ENCODE measurements at regions not wholly inside any gene's neighbourhood (a gene's known extent, or its start where the extent isn't known, plus 50 kb on each side); places are given as distances from the start of the nearest gene placed in this dataset.

- Histone ChIP-seq H3K9ac (ENCODE audit: low read depth in 1 of 2, low read length in 2 of 2) (no peak overlapping the region), H3K27me3 (ENCODE audit: control insufficient read depth in 1 of 2, insufficient read depth in 2 of 2, low read length in 2 of 2) (no peaks in the 10 kb centered on the region), H3K9me3 (ENCODE audit: control insufficient read depth in 1 of 2, low read length in 2 of 2) (no peaks in the 10 kb centered on the region), H3K4me1 (ENCODE audit: control insufficient read depth in 1 of 2, insufficient read depth in 2 of 2, low read length in 2 of 2) (no peaks in the 10 kb centered on the region), H3K4me3 (ENCODE audit: low read depth in 1 of 2, low read length in 2 of 2) (no peak overlapping the region), H3K36me3 (ENCODE audit: control insufficient read depth in 1 of 2, insufficient read depth in 2 of 2, low read length in 2 of 2) (no peaks in the 10 kb centered on the region), H3K27ac (ENCODE audit: low read depth, low read length) (no peak overlapping the region)
Observed at GRCh38 chr15:95556866-95557225, 773.7 kb upstream of the NR2F2 start.

- no peaks in the 10 kb centered on the region for H3K36me3 ChIP-seq (ENCODE audit: control insufficient read depth in 1 of 2, insufficient read depth in 2 of 2, low read length in 2 of 2)
- no peaks in the 10 kb centered on the region for H3K9me3 ChIP-seq (ENCODE audit: control insufficient read depth in 1 of 2, low read length in 2 of 2)
- H3K27me3 ChIP-seq (ENCODE audit: control insufficient read depth in 1 of 2, insufficient read depth in 2 of 2, low read length in 2 of 2) = no peaks in the 10 kb centered on the region
- no peak overlapping the region for H3K27ac ChIP-seq (ENCODE audit: low read depth, low read length)
- H3K4me3 ChIP-seq (ENCODE audit: low read depth in 1 of 2, low read length in 2 of 2) = no peak overlapping the region
- H3K4me1 ChIP-seq (ENCODE audit: control insufficient read depth in 1 of 2, insufficient read depth in 2 of 2, low read length in 2 of 2) = no peaks in the 10 kb centered on the region
- H3K9ac ChIP-seq (ENCODE audit: low read depth in 1 of 2, low read length in 2 of 2) = no peak overlapping the region
Observed at GRCh38 chr15:95557226-95558046, 773.1 kb upstream of the NR2F2 start.

GRCh38 chr15:95558131-95558530 is 772.4 kb upstream of the NR2F2 start:
- H3K36me3 ChIP-seq (ENCODE audit: control insufficient read depth in 1 of 2, insufficient read depth in 2 of 2, low read length in 2 of 2) = no peaks in the 10 kb centered on the region
- H3K9ac ChIP-seq (ENCODE audit: low read depth in 1 of 2, low read length in 2 of 2) = no peak overlapping the region
- no peak overlapping the region for H3K4me3 ChIP-seq (ENCODE audit: low read depth in 1 of 2, low read length in 2 of 2)
- no peaks in the 10 kb centered on the region for H3K4me1 ChIP-seq (ENCODE audit: control insufficient read depth in 1 of 2, insufficient read depth in 2 of 2, low read length in 2 of 2)
- no peaks in the 10 kb centered on the region for H3K27me3 ChIP-seq (ENCODE audit: control insufficient read depth in 1 of 2, insufficient read depth in 2 of 2, low read length in 2 of 2)
- no peaks in the 10 kb centered on the region for H3K9me3 ChIP-seq (ENCODE audit: control insufficient read depth in 1 of 2, low read length in 2 of 2)
- H3K27ac ChIP-seq (ENCODE audit: low read depth, low read length) = no peak overlapping the region

- H3K9me3 ChIP-seq (ENCODE audit: control insufficient read depth in 1 of 2, low read length in 2 of 2) = no peaks in the 10 kb centered on the region
- no peak overlapping the region for H3K4me3 ChIP-seq (ENCODE audit: low read depth in 1 of 2, low read length in 2 of 2)
- H3K4me1 ChIP-seq (ENCODE audit: control insufficient read depth in 1 of 2, insufficient read depth in 2 of 2, low read length in 2 of 2) = no peaks in the 10 kb centered on the region
- H3K9ac ChIP-seq (ENCODE audit: low read depth in 1 of 2, low read length in 2 of 2) = no peak overlapping the region
- no peaks in the 10 kb centered on the region for H3K36me3 ChIP-seq (ENCODE audit: control insufficient read depth in 1 of 2, insufficient read depth in 2 of 2, low read length in 2 of 2)
- no peaks in the 10 kb centered on the region for H3K27me3 ChIP-seq (ENCODE audit: control insufficient read depth in 1 of 2, insufficient read depth in 2 of 2, low read length in 2 of 2)
- no peak overlapping the region for H3K27ac ChIP-seq (ENCODE audit: low read depth, low read length)
Observed at GRCh38 chr15:95558916-95559315, 771.6 kb upstream of the NR2F2 start.

GRCh38 chr15:95559875-95560394 is 770.6 kb upstream of the NR2F2 start:
- Histone ChIP-seq H3K27ac (ENCODE audit: low read depth, low read length) (no peak overlapping the region), H3K4me3 (ENCODE audit: low read depth in 1 of 2, low read length in 2 of 2) (no peak overlapping the region), H3K9ac (ENCODE audit: low read depth in 1 of 2, low read length in 2 of 2) (no peak overlapping the region), H3K4me1 (ENCODE audit: control insufficient read depth in 1 of 2, insufficient read depth in 2 of 2, low read length in 2 of 2) (no peaks in the 10 kb centered on the region), H3K36me3 (ENCODE audit: control insufficient read depth in 1 of 2, insufficient read depth in 2 of 2, low read length in 2 of 2) (no peaks in the 10 kb centered on the region), H3K9me3 (ENCODE audit: control insufficient read depth in 1 of 2, low read length in 2 of 2) (peaks cover 0 to 4% of the 10 kb centered on the region in 2 donors), H3K27me3 (ENCODE audit: control insufficient read depth in 1 of 2, insufficient read depth in 2 of 2, low read length in 2 of 2) (no peaks in the 10 kb centered on the region)

GRCh38 chr15:95561463-95561862 is 769.0 kb upstream of the NR2F2 start:
- Histone ChIP-seq H3K36me3 (ENCODE audit: control insufficient read depth in 1 of 2, insufficient read depth in 2 of 2, low read length in 2 of 2) (no peaks in the 10 kb centered on the region), H3K27me3 (ENCODE audit: control insufficient read depth in 1 of 2, insufficient read depth in 2 of 2, low read length in 2 of 2) (no peaks in the 10 kb centered on the region), H3K27ac (ENCODE audit: low read depth, low read length) (no peak overlapping the region), H3K9me3 (ENCODE audit: control insufficient read depth in 1 of 2, low read length in 2 of 2) (peaks cover 0 to 5% of the 10 kb centered on the region in 2 donors), H3K4me1 (ENCODE audit: control insufficient read depth in 1 of 2, insufficient read depth in 2 of 2, low read length in 2 of 2) (no peaks in the 10 kb centered on the region), H3K9ac (ENCODE audit: low read depth in 1 of 2, low read length in 2 of 2) (no peak overlapping the region), H3K4me3 (ENCODE audit: low read depth in 1 of 2, low read length in 2 of 2) (no peak overlapping the region)

- Histone ChIP-seq H3K36me3 (ENCODE audit: control insufficient read depth in 1 of 2, insufficient read depth in 2 of 2, low read length in 2 of 2) (no peaks in the 10 kb centered on the region), H3K27me3 (ENCODE audit: control insufficient read depth in 1 of 2, insufficient read depth in 2 of 2, low read length in 2 of 2) (no peaks in the 10 kb centered on the region), H3K27ac (ENCODE audit: low read depth, low read length) (no peak overlapping the region), H3K9ac (ENCODE audit: low read depth in 1 of 2, low read length in 2 of 2) (no peak overlapping the region), H3K4me3 (ENCODE audit: low read depth in 1 of 2, low read length in 2 of 2) (no peak overlapping the region), H3K9me3 (ENCODE audit: control insufficient read depth in 1 of 2, low read length in 2 of 2) (peaks cover 0 to 5% of the 10 kb centered on the region in 2 donors), H3K4me1 (ENCODE audit: control insufficient read depth in 1 of 2, insufficient read depth in 2 of 2, low read length in 2 of 2) (no peaks in the 10 kb centered on the region)
Observed at GRCh38 chr15:95563634-95564033, 766.9 kb upstream of the NR2F2 start.

- Histone ChIP-seq H3K9me3 (ENCODE audit: control insufficient read depth in 1 of 2, low read length in 2 of 2) (peaks cover 0 to 5% of the 10 kb centered on the region in 2 donors), H3K4me3 (ENCODE audit: low read depth in 1 of 2, low read length in 2 of 2) (no peak overlapping the region), H3K4me1 (ENCODE audit: control insufficient read depth in 1 of 2, insufficient read depth in 2 of 2, low read length in 2 of 2) (no peaks in the 10 kb centered on the region), H3K27me3 (ENCODE audit: control insufficient read depth in 1 of 2, insufficient read depth in 2 of 2, low read length in 2 of 2) (no peaks in the 10 kb centered on the region), H3K27ac (ENCODE audit: low read depth, low read length) (no peak overlapping the region), H3K36me3 (ENCODE audit: control insufficient read depth in 1 of 2, insufficient read depth in 2 of 2, low read length in 2 of 2) (no peaks in the 10 kb centered on the region), H3K9ac (ENCODE audit: low read depth in 1 of 2, low read length in 2 of 2) (no peak overlapping the region)
Observed at GRCh38 chr15:95565016-95565600, 765.4 kb upstream of the NR2F2 start.

GRCh38 chr15:95565690-95566089 is 764.8 kb upstream of the NR2F2 start:
- Histone ChIP-seq H3K27me3 (ENCODE audit: control insufficient read depth in 1 of 2, insufficient read depth in 2 of 2, low read length in 2 of 2) (no peaks in the 10 kb centered on the region), H3K27ac (ENCODE audit: low read depth, low read length) (no peak overlapping the region), H3K9ac (ENCODE audit: low read depth in 1 of 2, low read length in 2 of 2) (no peak overlapping the region), H3K36me3 (ENCODE audit: control insufficient read depth in 1 of 2, insufficient read depth in 2 of 2, low read length in 2 of 2) (no peaks in the 10 kb centered on the region), H3K4me1 (ENCODE audit: control insufficient read depth in 1 of 2, insufficient read depth in 2 of 2, low read length in 2 of 2) (no peaks in the 10 kb centered on the region), H3K9me3 (ENCODE audit: control insufficient read depth in 1 of 2, low read length in 2 of 2) (peaks cover 0 to 5% of the 10 kb centered on the region in 2 donors), H3K4me3 (ENCODE audit: low read depth in 1 of 2, low read length in 2 of 2) (no peak overlapping the region)

GRCh38 chr15:95567686-95568085 is 762.8 kb upstream of the NR2F2 start:
- Histone ChIP-seq H3K4me1 (ENCODE audit: control insufficient read depth in 1 of 2, insufficient read depth in 2 of 2, low read length in 2 of 2) (no peaks in the 10 kb centered on the region), H3K4me3 (ENCODE audit: low read depth in 1 of 2, low read length in 2 of 2) (no peak overlapping the region), H3K27me3 (ENCODE audit: control insufficient read depth in 1 of 2, insufficient read depth in 2 of 2, low read length in 2 of 2) (no peaks in the 10 kb centered on the region), H3K9ac (ENCODE audit: low read depth in 1 of 2, low read length in 2 of 2) (no peak overlapping the region), H3K27ac (ENCODE audit: low read depth, low read length) (no peak overlapping the region), H3K36me3 (ENCODE audit: control insufficient read depth in 1 of 2, insufficient read depth in 2 of 2, low read length in 2 of 2) (no peaks in the 10 kb centered on the region), H3K9me3 (ENCODE audit: control insufficient read depth in 1 of 2, low read length in 2 of 2) (peaks cover 5 to 9% of the 10 kb centered on the region in 2 donors)

Data from duodenal mucosa (tissue), 2 donors.